ENCODE measurements at regions not wholly inside any gene's neighbourhood (a gene's known extent, or its start where the extent isn't known, plus 50 kb on each side); places are given as distances from the start of the nearest gene placed in this dataset.
"Not testable (repeated sequence)": the region's sequence is repeated elsewhere in the genome, so short reads cannot be mapped to it uniquely, and the experiment has no call there.

GRCh38 chr7:13725591-13725990 lies 263.9 kb downstream of the ETV1 start:
- H3K9me3 ChIP-seq (ENCODE audit: insufficient read depth, low read length): peaks cover 8% of the 10 kb centered on the region
- no peaks in the 10 kb centered on the region for H3K27me3 ChIP-seq (ENCODE audit: insufficient read depth, insufficient read length)
- no peaks in the 10 kb centered on the region for H3K4me1 ChIP-seq (ENCODE audit: insufficient read depth, insufficient read length)
- no peak for TF ChIP-seq ZNF274 (IDR thresholded peaks at IDR 0.05; ENCODE audit: low read depth, low read length)
- no peak for TF ChIP-seq YY1 (IDR thresholded peaks at IDR 0.05; ENCODE audit: insufficient read depth, insufficient read length)
- TF ChIP-seq SUZ12 (IDR thresholded peaks at IDR 0.05; ENCODE audit: extremely low read depth, insufficient read depth, insufficient read length): no peak
- H3K36me3 ChIP-seq (ENCODE audit: insufficient read depth, insufficient read length, low read length): no peaks in the 10 kb centered on the region
- no peak overlapping the region for H3K4me3 ChIP-seq (ENCODE audit: insufficient read length, low read depth)
- H3K9ac ChIP-seq (ENCODE audit: insufficient read length, low read depth): no peak overlapping the region
- no peak for DNase-seq (ENCODE audit: low read depth, low spot score)

GRCh38 chr7:13727279-13727678 lies 262.2 kb downstream of the ETV1 start:
- no peak for DNase-seq (ENCODE audit: low read depth, low spot score)
- TF ChIP-seq ZNF274 (IDR thresholded peaks at IDR 0.05; ENCODE audit: low read depth, low read length): no peak
- TF ChIP-seq SUZ12 (IDR thresholded peaks at IDR 0.05; ENCODE audit: extremely low read depth, insufficient read depth, insufficient read length): no peak
- no peak for TF ChIP-seq YY1 (IDR thresholded peaks at IDR 0.05; ENCODE audit: insufficient read depth, insufficient read length)
- Histone ChIP-seq H3K4me3 (ENCODE audit: insufficient read length, low read depth) (no peak overlapping the region), H3K36me3 (ENCODE audit: insufficient read depth, insufficient read length, low read length) (no peaks in the 10 kb centered on the region), H3K9ac (ENCODE audit: insufficient read length, low read depth) (no peak overlapping the region), H3K27me3 (ENCODE audit: insufficient read depth, insufficient read length) (no peaks in the 10 kb centered on the region), H3K9me3 (ENCODE audit: insufficient read depth, low read length) (peaks cover 8% of the 10 kb centered on the region), H3K4me1 (ENCODE audit: insufficient read depth, insufficient read length) (no peaks in the 10 kb centered on the region)

GRCh38 chr7:13727751-13728150 lies 261.7 kb downstream of the ETV1 start:
- H3K4me1 ChIP-seq (ENCODE audit: insufficient read depth, insufficient read length): no peaks in the 10 kb centered on the region
- no peak overlapping the region for H3K9ac ChIP-seq (ENCODE audit: insufficient read length, low read depth)
- H3K27me3 ChIP-seq (ENCODE audit: insufficient read depth, insufficient read length): no peaks in the 10 kb centered on the region
- H3K36me3 ChIP-seq (ENCODE audit: insufficient read depth, insufficient read length, low read length): no peaks in the 10 kb centered on the region
- DNase-seq (ENCODE audit: low read depth, low spot score): no peak
- peaks cover 8% of the 10 kb centered on the region for H3K9me3 ChIP-seq (ENCODE audit: insufficient read depth, low read length)
- no peak overlapping the region for H3K4me3 ChIP-seq (ENCODE audit: insufficient read length, low read depth)
- no peak for TF ChIP-seq SUZ12 (IDR thresholded peaks at IDR 0.05; ENCODE audit: extremely low read depth, insufficient read depth, insufficient read length)

GRCh38 chr7:13728430-13728829 lies 261.0 kb downstream of the ETV1 start:
- not testable (repeated sequence) for DNase-seq (ENCODE audit: low read depth, low spot score); H3K36me3 ChIP-seq (ENCODE audit: insufficient read depth, insufficient read length, low read length); H3K9me3 ChIP-seq (ENCODE audit: insufficient read depth, low read length); H3K27me3 ChIP-seq (ENCODE audit: insufficient read depth, insufficient read length); H3K4me1 ChIP-seq (ENCODE audit: insufficient read depth, insufficient read length); H3K9ac ChIP-seq (ENCODE audit: insufficient read length, low read depth); H3K4me3 ChIP-seq (ENCODE audit: insufficient read length, low read depth)

- no peaks in the 10 kb centered on the region for H3K36me3 ChIP-seq (ENCODE audit: insufficient read depth, insufficient read length, low read length)
- no peaks in the 10 kb centered on the region for H3K4me1 ChIP-seq (ENCODE audit: insufficient read depth, insufficient read length)
- no peaks in the 10 kb centered on the region for H3K27me3 ChIP-seq (ENCODE audit: insufficient read depth, insufficient read length)
- H3K9me3 ChIP-seq (ENCODE audit: insufficient read depth, low read length): peaks cover 8% of the 10 kb centered on the region
- TF ChIP-seq ZNF274 (IDR thresholded peaks at IDR 0.05; ENCODE audit: low read depth, low read length) (no peak), YY1 (IDR thresholded peaks at IDR 0.05; ENCODE audit: insufficient read depth, insufficient read length) (no peak), SUZ12 (IDR thresholded peaks at IDR 0.05; ENCODE audit: extremely low read depth, insufficient read depth, insufficient read length) (no peak)
- no peak overlapping the region for H3K4me3 ChIP-seq (ENCODE audit: insufficient read length, low read depth)
- DNase-seq (ENCODE audit: low read depth, low spot score): no peak
- H3K9ac ChIP-seq (ENCODE audit: insufficient read length, low read depth): no peak overlapping the region
These were observed 257.8 kb downstream of the ETV1 start for GRCh38 chr7:13731643-13732042.

- H3K4me3 ChIP-seq (ENCODE audit: insufficient read length, low read depth): no peak overlapping the region
- no peaks in the 10 kb centered on the region for H3K36me3 ChIP-seq (ENCODE audit: insufficient read depth, insufficient read length, low read length)
- H3K9ac ChIP-seq (ENCODE audit: insufficient read length, low read depth): no peak overlapping the region
- H3K27me3 ChIP-seq (ENCODE audit: insufficient read depth, insufficient read length): no peaks in the 10 kb centered on the region
- no peaks in the 10 kb centered on the region for H3K4me1 ChIP-seq (ENCODE audit: insufficient read depth, insufficient read length)
- no peak for DNase-seq (ENCODE audit: low read depth, low spot score)
- no peaks in the 10 kb centered on the region for H3K9me3 ChIP-seq (ENCODE audit: insufficient read depth, low read length)
- TF ChIP-seq YY1 (IDR thresholded peaks at IDR 0.05; ENCODE audit: insufficient read depth, insufficient read length) (no peak), ZNF274 (IDR thresholded peaks at IDR 0.05; ENCODE audit: low read depth, low read length) (no peak), SUZ12 (IDR thresholded peaks at IDR 0.05; ENCODE audit: extremely low read depth, insufficient read depth, insufficient read length) (no peak)
These were observed 251.9 kb downstream of the ETV1 start for GRCh38 chr7:13737563-13737962.

GRCh38 chr7:13742126-13742525 lies 247.3 kb downstream of the ETV1 start:
- TF ChIP-seq YY1 (IDR thresholded peaks at IDR 0.05; ENCODE audit: insufficient read depth, insufficient read length) (no peak), SUZ12 (IDR thresholded peaks at IDR 0.05; ENCODE audit: extremely low read depth, insufficient read depth, insufficient read length) (no peak), ZNF274 (IDR thresholded peaks at IDR 0.05; ENCODE audit: low read depth, low read length) (no peak)
- Histone ChIP-seq H3K4me1 (ENCODE audit: insufficient read depth, insufficient read length) (no peaks in the 10 kb centered on the region), H3K36me3 (ENCODE audit: insufficient read depth, insufficient read length, low read length) (no peaks in the 10 kb centered on the region), H3K9ac (ENCODE audit: insufficient read length, low read depth) (no peak overlapping the region), H3K4me3 (ENCODE audit: insufficient read length, low read depth) (no peak overlapping the region), H3K9me3 (ENCODE audit: insufficient read depth, low read length) (no peaks in the 10 kb centered on the region), H3K27me3 (ENCODE audit: insufficient read depth, insufficient read length) (no peaks in the 10 kb centered on the region)
- DNase-seq (ENCODE audit: low read depth, low spot score): peak; percentile 13

- H3K36me3 ChIP-seq (ENCODE audit: insufficient read depth, insufficient read length, low read length): no peaks in the 10 kb centered on the region
- no peak overlapping the region for H3K9ac ChIP-seq (ENCODE audit: insufficient read length, low read depth)
- peak; percentile 25 for DNase-seq (ENCODE audit: low read depth, low spot score)
- no peak overlapping the region for H3K4me3 ChIP-seq (ENCODE audit: insufficient read length, low read depth)
- H3K4me1 ChIP-seq (ENCODE audit: insufficient read depth, insufficient read length): no peaks in the 10 kb centered on the region
- H3K9me3 ChIP-seq (ENCODE audit: insufficient read depth, low read length): no peaks in the 10 kb centered on the region
- no peaks in the 10 kb centered on the region for H3K27me3 ChIP-seq (ENCODE audit: insufficient read depth, insufficient read length)
- no peak for TF ChIP-seq ZNF274 (IDR thresholded peaks at IDR 0.05; ENCODE audit: low read depth, low read length)
- no peak for TF ChIP-seq YY1 (IDR thresholded peaks at IDR 0.05; ENCODE audit: insufficient read depth, insufficient read length)
- TF ChIP-seq SUZ12 (IDR thresholded peaks at IDR 0.05; ENCODE audit: extremely low read depth, insufficient read depth, insufficient read length): no peak
These were observed 246.7 kb downstream of the ETV1 start for GRCh38 chr7:13742811-13743210.
